ENCODE measurements at regions not wholly inside any gene's neighbourhood (a gene's known extent, or its start where the extent isn't known, plus 50 kb on each side); places are given as distances from the start of the nearest gene placed in this dataset.

DNA sequence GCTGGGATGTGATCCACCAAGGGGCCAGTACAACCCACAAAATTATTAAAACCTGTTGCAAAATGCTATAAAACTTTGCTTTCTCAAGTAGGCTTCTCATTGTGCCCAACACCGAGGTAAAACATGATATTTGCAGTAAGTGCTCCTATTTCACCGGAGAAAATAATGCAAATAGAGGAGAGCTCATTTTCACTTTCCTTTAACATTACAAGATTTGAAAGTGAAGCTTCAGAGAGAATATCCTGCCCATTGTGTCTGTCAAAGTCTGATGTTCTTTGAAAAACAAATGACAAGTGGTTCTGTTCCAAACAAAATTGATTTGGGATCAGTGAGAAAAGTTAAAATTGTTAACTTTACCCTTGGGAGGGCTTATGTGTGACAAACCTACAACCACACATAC lies 287.1 kb downstream of the KCNN2 start:
- no peak overlapping the region for H3K9ac ChIP-seq (ENCODE audit: low read length in 3 of 3)
- TF ChIP-seq CTCF (IDR thresholded peaks at IDR 0.05; ENCODE audit: borderline replicate concordance, extremely low read depth, insufficient read depth), result no peak
- H3K4me1 ChIP-seq (ENCODE audit: control insufficient read depth in 2 of 3, insufficient read depth in 2 of 3, low read depth in 1 of 3, low read length in 3 of 3), result no peaks in the 10 kb centered on the region
- DNase-seq (no peak), FAIRE-seq (no peak)
- H3K27me3 ChIP-seq (ENCODE audit: control insufficient read depth, insufficient read depth, low read length), result no peaks in the 10 kb centered on the region
- H3K36me3 ChIP-seq (ENCODE audit: control insufficient read depth in 2 of 3, insufficient read depth in 3 of 3, low read length in 3 of 3), result no peaks in the 10 kb centered on the region
- H3K9me3 ChIP-seq (ENCODE audit: control insufficient read depth in 2 of 3, insufficient read depth in 1 of 3, low read length in 3 of 3), result peaks cover 0 to 3% (median 0%) of the 10 kb centered on the region in 3 donors
- H3K4me3 ChIP-seq (ENCODE audit: low read length in 3 of 3), result no peak overlapping the region
- no peak overlapping the region for H3K27ac ChIP-seq (ENCODE audit: low read depth in 2 of 2, low read length in 2 of 2)
- intact Hi-C loops (cut with DNase I), result no loop called here

GRCh38 chr5:114644576-114644975 lies 282.7 kb downstream of the KCNN2 start:
- Histone ChIP-seq H3K4me1 (ENCODE audit: control insufficient read depth in 2 of 3, insufficient read depth in 2 of 3, low read depth in 1 of 3, low read length in 3 of 3) (no peaks in the 10 kb centered on the region), H3K9ac (ENCODE audit: low read length in 3 of 3) (no peak overlapping the region), H3K27ac (ENCODE audit: low read depth in 2 of 2, low read length in 2 of 2) (no peak overlapping the region), H3K4me3 (ENCODE audit: low read length in 3 of 3) (no peak overlapping the region), H3K36me3 (ENCODE audit: control insufficient read depth in 2 of 3, insufficient read depth in 3 of 3, low read length in 3 of 3) (no peaks in the 10 kb centered on the region), H3K27me3 (ENCODE audit: control insufficient read depth, insufficient read depth, low read length) (no peaks in the 10 kb centered on the region), H3K9me3 (ENCODE audit: control insufficient read depth in 2 of 3, insufficient read depth in 1 of 3, low read length in 3 of 3) (peaks cover 0 to 3% (median 0%) of the 10 kb centered on the region in 3 donors)
- DNase-seq (no peak), FAIRE-seq (no peak)
- TF ChIP-seq CTCF (IDR thresholded peaks at IDR 0.05; ENCODE audit: borderline replicate concordance, extremely low read depth, insufficient read depth), result no peak
- intact Hi-C loops (cut with DNase I), result no loop called here

GRCh38 chr5:114636271-114636670 lies 274.4 kb downstream of the KCNN2 start:
- DNase-seq, result no peak
- intact Hi-C loops (cut with DNase I), result no loop called here
- H3K9me3 ChIP-seq (ENCODE audit: control insufficient read depth in 2 of 3, insufficient read depth in 1 of 3, low read length in 3 of 3), result no peaks in the 10 kb centered on the region
- H3K27me3 ChIP-seq (ENCODE audit: control insufficient read depth, insufficient read depth, low read length), result no peaks in the 10 kb centered on the region
- H3K4me3 ChIP-seq (ENCODE audit: low read length in 3 of 3), result no peak overlapping the region
- no peaks in the 10 kb centered on the region for H3K4me1 ChIP-seq (ENCODE audit: control insufficient read depth in 2 of 3, insufficient read depth in 2 of 3, low read depth in 1 of 3, low read length in 3 of 3)
- FAIRE-seq, result no peak
- no peak for TF ChIP-seq CTCF (IDR thresholded peaks at IDR 0.05; ENCODE audit: borderline replicate concordance, extremely low read depth, insufficient read depth)
- H3K9ac ChIP-seq (ENCODE audit: low read length in 3 of 3), result no peak overlapping the region
- no peak overlapping the region for H3K27ac ChIP-seq (ENCODE audit: low read depth in 2 of 2, low read length in 2 of 2)
- H3K36me3 ChIP-seq (ENCODE audit: control insufficient read depth in 2 of 3, insufficient read depth in 3 of 3, low read length in 3 of 3), result no peaks in the 10 kb centered on the region
